Heart right ventricle (tissue), 16 donors: ENCODE measurements at regions not wholly inside any gene's neighbourhood (a gene's known extent, or its start where the extent isn't known, plus 50 kb on each side); places are given as distances from the start of the nearest gene placed in this dataset.
"Not testable (repeated sequence)": the region's sequence is repeated elsewhere in the genome, so short reads cannot be mapped to it uniquely, and the experiment has no call there.

Source experiments
- ATAC-seq, 8 donors: fragments of 200-7000 bp; cut with Tn5 transposase; one replicate each; pipeline ENCODE4 v1.9.1; 2020; ENCODE audit warnings: mild to moderate bottlenecking in 8 of 8, moderate library complexity in 8 of 8, moderate number of reproducible peaks in 1 of 8
- DNase-seq, 2 donors: peaks; one replicate each; pipeline ENCODE4 v3.0.0-alpha.2; 2020
- H3K27ac ChIP-seq, 10 donors: fragments of 200-600 bp; sonication (generic) in 2 of 10; one replicate each; pipeline versions ENCODE4 v1.5.0 to v1.8.0; 2020 to 2022; ENCODE audit warnings: mild to moderate bottlenecking in 3 of 10
- H3K27me3 ChIP-seq, 7 donors: fragments of 200-600 bp; one replicate each; pipeline ENCODE4 v1.8.0; 2021 to 2022; ENCODE audit warnings: mild to moderate bottlenecking in 2 of 7
- H3K36me3 ChIP-seq, 9 donors: fragments of 200-600 bp; sonication (generic) in 1 of 9; one replicate each; pipeline versions ENCODE4 v1.5.0 to v1.8.0; 2020 to 2022; ENCODE audit warnings: mild to moderate bottlenecking in 2 of 9
- H3K4me1 ChIP-seq, 9 donors: fragments of 200-600 bp; sonication (generic) in 1 of 9; one replicate each; pipeline versions ENCODE4 v1.5.0 to v1.8.0; 2020 to 2022; ENCODE audit warnings: mild to moderate bottlenecking in 4 of 9
- H3K4me3 ChIP-seq, 10 donors: fragments of 200-600 bp; sonication (generic) in 2 of 10; one replicate each; pipeline versions ENCODE4 v1.5.0 to v1.8.0; 2020 to 2022; ENCODE audit warnings: mild to moderate bottlenecking in 7 of 10, moderate library complexity in 2 of 10
- H3K9me3 ChIP-seq, 11 donors: fragments of 200-600 bp in 10 of 11; sonication (generic) in 2 of 11; one replicate each; pipeline versions ENCODE4 v1.5.0 to v1.8.0; 2013 to 2022; ENCODE audit warnings: mild to moderate bottlenecking in 2 of 11, control low read depth in 1 of 11, moderate library complexity in 1 of 11
- WGBS, 2 donors: extraction: QIAGEN DNeasy Blood & Tissue Kit; methylation state at CpG; one replicate each; pipeline ENCODE4 v1.1.7; 2013; ENCODE audit warnings: inconsistent platforms in 1 of 2; 5-methylcytosine and 5-hydroxymethylcytosine counted together
- intact Hi-C, 10 donors: fragments of 100-400 bp; cut with DNase I; formaldehyde crosslinking; loops; one replicate each; pipeline versions ENCODE4 v1.11.1 to v1.14.2; 2022
- donor health status: Arrhythmogenic right ventricular cardiomyopathy.
- donor health status: ischemic (EF 13 %, LVEDD 7.1; RV severe dilation, severe dysfunction).
- donor health status: healthy with polysubstance abuse.
- donor health status: DM: no; HTN: yes; CAD: no.
- donor health status: DM: no; HTN: no; CAD: no.
- donor health status: ischemic (EF 25% LVEDD 6.9; RV normal size, moderate dysfunction).
- donor health status: ischemic (EF 25% LVEDD 5.7; RV mildly dilated, moderate dysfunction).
- donor health status: healthy.
- donor health status: DM: yes; HTN: yes; CAD: no.
- donor health status: Ischemic cardiomyopathy.
- donor health status: ischemic (EF 35%, LVEDD 5.7; RV mildly dilated, moderate dysfunction).
- donor health status: nonischemic (EF 11% LVEDD 7.7; RV severe dilation, severe dysfunction).
- donor health status: DM: yes; HTN: yes; CAD: no.
- donor health status: PGD.
- donor health status: ischemic (EF 29% LVEDD 5.4; RV normal size, mild dysfunction).
- donor health status: nonischemic (EF 23%, LVEDD 6.1; RV moderate dilation, normal function).

DNA sequence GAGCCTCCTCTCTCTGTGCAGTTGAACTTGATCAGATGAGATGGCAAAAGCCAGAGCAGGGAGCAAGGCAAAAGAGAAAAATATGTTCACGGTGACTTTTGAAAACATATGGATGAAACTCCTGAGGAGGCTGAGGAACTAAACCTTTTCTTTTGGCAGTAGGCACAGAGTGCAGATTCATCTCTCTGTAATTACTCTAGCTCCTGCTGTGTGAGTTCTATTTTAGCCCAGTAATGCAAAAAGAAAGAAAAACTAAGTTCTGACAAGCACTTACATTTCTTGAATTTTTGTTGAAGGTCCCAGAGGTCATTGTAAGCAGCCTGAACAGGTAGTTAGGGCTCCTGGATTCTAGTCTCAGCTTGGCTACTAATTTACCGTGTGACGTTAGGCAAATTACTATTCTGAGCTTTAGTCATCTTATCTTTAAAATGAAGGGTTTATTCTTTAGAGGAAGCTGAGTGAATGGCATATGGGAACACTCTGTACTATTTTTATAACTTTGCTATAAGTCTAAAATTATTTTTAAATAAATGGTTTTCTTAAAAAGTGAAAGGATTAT, 114.7 kb upstream of the NBPF26 start:
- ATAC-seq, result peak; percentile 12 to 78 (median 51)
- H3K27me3 ChIP-seq, H3K36me3 ChIP-seq, H3K4me1 ChIP-seq, H3K27ac ChIP-seq, DNase-seq, H3K9me3 ChIP-seq, intact Hi-C loops, H3K4me3 ChIP-seq: not testable (repeated sequence)
- no CpG with 5 or more reads among the region's 3 CpGs for WGBS, 2 donors

DNA sequence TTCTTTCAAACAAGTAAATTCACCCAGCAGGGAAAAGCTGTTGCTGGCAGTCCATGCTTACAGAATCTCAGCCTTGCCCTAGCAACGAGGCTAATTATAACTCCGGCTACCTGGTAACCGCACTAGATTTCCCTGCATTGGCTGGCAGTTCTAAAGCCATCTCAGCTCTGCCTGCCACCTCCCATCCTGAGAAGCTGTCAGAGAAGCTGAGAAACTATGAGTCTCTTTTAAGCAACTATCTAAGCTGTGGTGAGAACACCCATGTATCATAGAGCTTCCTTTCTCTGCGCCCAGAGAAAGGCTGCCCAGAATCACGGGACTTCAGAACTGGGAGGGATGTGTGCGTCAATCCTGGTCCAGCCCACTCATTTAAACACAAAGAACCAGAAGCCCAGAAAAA, 113.9 kb upstream of the NBPF26 start:
- no CpG with 5 or more reads among the region's 6 CpGs for WGBS, 2 donors

DNA sequence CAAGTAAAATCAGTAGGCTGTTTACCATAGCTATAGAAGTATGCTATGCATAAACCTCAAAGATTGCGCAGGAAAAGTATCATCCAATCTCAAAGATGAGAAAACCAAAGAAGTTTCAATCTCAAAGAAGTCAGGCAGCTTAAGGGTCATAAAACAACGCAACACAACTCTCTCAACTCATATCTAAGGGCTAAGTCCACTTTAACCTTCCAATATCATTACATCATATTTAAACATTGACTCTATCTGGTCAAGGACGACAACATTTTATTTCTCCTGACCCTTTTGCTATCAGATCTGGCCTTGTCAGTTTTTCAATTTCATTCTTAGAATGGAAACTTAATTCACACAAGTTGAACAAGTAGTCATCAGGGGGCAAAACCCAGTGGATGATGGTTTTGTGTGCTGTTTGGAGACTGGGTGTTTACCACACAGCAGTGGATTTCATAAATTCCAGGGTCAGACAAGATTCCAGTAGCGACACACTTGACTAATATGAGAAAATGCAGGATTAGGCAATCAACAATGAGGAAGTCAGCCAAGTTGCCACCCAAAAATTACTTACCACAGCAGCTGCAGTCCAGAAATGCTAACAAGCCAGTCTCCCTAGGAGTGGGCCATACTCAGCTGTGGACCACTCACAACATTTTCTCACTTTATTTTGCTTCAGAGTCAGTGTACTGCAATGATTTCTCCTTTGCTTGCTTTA, 108.7 kb upstream of the NBPF26 start:
- H3K27ac ChIP-seq, intact Hi-C loops, DNase-seq, H3K9me3 ChIP-seq, H3K36me3 ChIP-seq, H3K4me3 ChIP-seq, H3K27me3 ChIP-seq, H3K4me1 ChIP-seq: not testable (repeated sequence)
- peak in 7 of 8 donors; percentile 15 to 67 (median 41) for ATAC-seq
- no CpG with 5 or more reads among the region's 4 CpGs for WGBS, 2 donors

More for the DNA sequence above, 113.9 kb upstream of the NBPF26 start:
- H3K27ac ChIP-seq, H3K4me1 ChIP-seq, intact Hi-C loops, DNase-seq, H3K27me3 ChIP-seq, H3K9me3 ChIP-seq, H3K36me3 ChIP-seq, H3K4me3 ChIP-seq: not testable (repeated sequence)
- peak; percentile 68 to 90 (median 78) for ATAC-seq

DNA sequence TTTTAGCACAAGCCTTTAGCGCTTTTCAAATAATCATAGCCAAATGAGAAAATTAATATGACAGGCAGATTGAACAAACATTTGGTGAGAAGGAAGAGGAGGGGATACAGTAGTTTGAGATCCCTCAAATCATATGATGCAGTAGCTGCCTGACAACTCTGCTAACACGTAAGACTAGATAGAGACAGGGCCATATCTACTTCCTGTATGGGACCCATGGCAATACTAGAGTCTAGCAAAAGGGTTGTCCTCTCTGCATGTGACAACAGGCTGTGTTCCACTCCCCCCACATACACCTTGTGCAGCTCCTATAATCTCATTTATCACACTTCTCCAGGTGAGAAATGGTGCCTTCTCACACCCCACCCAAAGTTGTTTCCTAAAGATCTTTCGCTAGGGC, 106.3 kb upstream of the NBPF26 start:
- DNase-seq, intact Hi-C loops, H3K27me3 ChIP-seq, H3K9me3 ChIP-seq, H3K27ac ChIP-seq, H3K4me3 ChIP-seq, H3K4me1 ChIP-seq, H3K36me3 ChIP-seq: not testable (repeated sequence)
- ATAC-seq, result peak in 3 of 8 donors; percentile 12 to 32 (median 28)
- WGBS, 2 donors, result no CpG with 5 or more reads among the region's 3 CpGs

DNA sequence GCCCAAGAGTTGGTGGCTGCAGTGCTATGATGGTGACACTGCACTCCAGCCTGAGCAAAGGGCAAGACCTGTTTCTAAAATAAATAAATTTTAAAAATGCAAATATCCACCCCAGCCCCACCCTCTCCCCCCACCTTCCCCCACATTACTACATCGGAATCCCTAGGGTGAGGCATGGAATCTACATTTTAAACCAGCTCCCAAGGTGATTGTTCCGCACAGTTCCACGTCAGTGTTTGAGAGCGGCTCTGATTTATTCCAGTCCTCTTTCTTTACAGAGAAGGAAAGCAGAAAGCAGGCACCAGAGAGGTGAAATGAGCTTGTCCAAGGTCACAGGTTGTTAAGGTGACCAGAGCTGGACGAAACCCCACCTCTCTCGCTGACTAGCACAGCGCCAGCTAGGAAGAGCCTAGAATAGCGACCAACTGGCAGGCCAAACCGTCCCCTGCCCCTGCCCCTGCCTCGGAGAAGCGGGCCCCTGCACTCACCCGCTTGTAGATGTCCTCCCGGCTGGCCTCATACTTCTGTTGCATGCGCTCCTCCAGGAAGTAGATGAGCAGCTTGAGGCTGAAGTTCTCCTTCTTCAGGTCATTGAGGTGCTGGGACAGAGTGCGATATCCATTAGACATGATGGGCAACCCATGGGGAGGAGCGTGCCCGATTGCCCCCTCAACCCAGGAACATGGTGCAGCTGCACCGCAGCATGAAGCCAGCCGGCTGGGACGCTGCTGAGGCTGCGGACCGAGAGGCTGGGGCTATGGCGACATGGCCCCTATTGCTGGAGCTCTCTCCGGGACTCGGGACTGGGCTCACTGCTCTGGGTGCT, 103.7 kb upstream of the NBPF26 start:
- intact Hi-C loops, H3K9me3 ChIP-seq, DNase-seq, H3K4me3 ChIP-seq, H3K27ac ChIP-seq, H3K4me1 ChIP-seq, H3K36me3 ChIP-seq, H3K27me3 ChIP-seq: not testable (repeated sequence)
- peak; percentile 56 to 88 (median 78) for ATAC-seq
- no CpG with 5 or more reads among the region's 25 CpGs for WGBS, 2 donors

DNA sequence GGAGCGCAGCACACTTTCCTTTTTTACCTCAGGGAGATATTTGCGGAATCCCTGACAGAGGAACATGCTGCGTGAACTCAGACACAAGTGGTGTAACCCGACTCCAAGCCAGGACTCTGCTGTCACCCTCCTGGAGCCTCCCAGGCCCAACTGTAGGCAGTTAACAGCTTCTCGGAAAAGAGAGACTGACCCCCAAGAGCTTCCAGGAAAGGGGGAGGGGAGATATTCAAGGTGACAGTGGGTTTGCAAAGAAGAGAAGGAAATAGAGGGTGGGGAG, 103.1 kb upstream of the NBPF26 start:
- H3K27ac ChIP-seq, H3K4me3 ChIP-seq, H3K36me3 ChIP-seq, intact Hi-C loops, H3K9me3 ChIP-seq, H3K27me3 ChIP-seq, H3K4me1 ChIP-seq, DNase-seq: not testable (repeated sequence)
- ATAC-seq, result peak; percentile 74 to 92 (median 87)
- no CpG with 5 or more reads among the region's 5 CpGs for WGBS, 2 donors

DNA sequence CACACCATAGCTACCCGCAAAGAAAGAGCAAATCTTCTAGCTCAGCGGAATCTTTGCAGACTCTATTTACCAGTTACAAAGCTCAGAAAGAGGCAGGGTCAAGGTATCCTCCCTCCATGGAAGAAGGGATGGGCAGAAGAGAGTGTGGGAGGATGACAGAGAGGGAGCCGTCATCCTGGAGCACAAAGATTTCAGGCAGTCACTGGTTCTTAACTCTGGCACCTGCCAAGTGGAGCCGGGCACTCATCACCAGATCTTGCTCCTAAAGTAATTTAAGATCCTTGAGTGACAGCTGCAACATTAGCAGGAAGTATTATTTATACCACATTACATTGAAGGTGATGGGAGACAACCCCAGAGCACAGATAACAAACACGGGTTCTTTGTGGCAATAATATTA, 102.5 kb upstream of the NBPF26 start:
- H3K9me3 ChIP-seq, H3K36me3 ChIP-seq, H3K4me3 ChIP-seq, H3K27me3 ChIP-seq, H3K27ac ChIP-seq, intact Hi-C loops, DNase-seq, H3K4me1 ChIP-seq: not testable (repeated sequence)
- ATAC-seq, result peak in 7 of 8 donors; percentile 12 to 68 (median 42)
- no CpG with 5 or more reads among the region's 5 CpGs for WGBS, 2 donors

DNA sequence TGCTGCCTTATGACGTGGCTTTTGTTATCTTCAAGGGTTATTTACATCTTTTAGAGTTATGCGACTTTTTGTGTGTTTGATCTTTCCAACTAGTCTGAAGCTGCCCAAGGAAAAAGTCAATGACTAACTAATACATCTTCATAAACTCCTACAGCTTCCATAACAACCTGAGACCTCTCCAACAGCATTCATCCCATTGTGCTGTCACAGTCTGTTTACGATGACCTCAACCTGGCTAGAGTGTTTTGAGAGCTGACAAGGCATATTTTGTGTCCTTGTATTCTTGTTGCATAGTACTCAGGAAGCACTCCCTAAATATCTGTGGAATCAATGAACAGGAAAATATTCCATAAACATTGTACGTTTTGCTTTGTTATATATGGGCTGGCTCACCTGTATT, 100.2 kb upstream of the NBPF26 start:
- H3K4me1 ChIP-seq, H3K4me3 ChIP-seq, H3K27me3 ChIP-seq, ATAC-seq, H3K36me3 ChIP-seq, H3K27ac ChIP-seq, intact Hi-C loops, H3K9me3 ChIP-seq, DNase-seq: not testable (repeated sequence)
- WGBS, 2 donors, result no CpG with 5 or more reads among the region's 4 CpGs

DNA sequence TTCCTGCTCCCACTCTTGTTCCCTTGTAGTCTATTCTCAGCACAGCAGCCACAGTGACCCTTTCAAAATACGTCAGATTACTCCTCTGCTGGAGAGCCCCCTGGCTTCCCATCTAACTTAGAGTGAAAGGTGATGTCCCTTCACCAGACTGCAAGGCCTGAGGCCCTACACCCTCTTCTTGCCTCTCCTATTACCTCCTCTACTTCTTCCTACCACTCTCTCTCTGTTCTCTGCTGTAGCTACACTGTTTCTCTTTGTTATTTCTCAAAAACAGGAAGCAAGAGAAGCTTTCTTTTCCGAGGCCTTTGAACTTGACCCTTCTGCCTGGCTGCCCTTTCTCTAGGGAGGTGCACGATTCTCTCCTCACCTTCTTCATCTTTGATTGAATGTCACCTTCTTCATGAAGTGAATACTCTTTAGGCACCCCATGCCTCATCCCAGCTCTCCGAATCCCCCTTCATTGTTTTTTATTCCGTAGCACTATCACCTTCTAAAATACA, 99.1 kb upstream of the NBPF26 start:
- H3K9me3 ChIP-seq, H3K27me3 ChIP-seq, H3K4me1 ChIP-seq, ATAC-seq, H3K36me3 ChIP-seq, DNase-seq, H3K4me3 ChIP-seq, intact Hi-C loops, H3K27ac ChIP-seq: not testable (repeated sequence)
- 47 to 65% methylated on average over 3 to 4 of the region's 5 CpGs for WGBS, 2 donors

DNA sequence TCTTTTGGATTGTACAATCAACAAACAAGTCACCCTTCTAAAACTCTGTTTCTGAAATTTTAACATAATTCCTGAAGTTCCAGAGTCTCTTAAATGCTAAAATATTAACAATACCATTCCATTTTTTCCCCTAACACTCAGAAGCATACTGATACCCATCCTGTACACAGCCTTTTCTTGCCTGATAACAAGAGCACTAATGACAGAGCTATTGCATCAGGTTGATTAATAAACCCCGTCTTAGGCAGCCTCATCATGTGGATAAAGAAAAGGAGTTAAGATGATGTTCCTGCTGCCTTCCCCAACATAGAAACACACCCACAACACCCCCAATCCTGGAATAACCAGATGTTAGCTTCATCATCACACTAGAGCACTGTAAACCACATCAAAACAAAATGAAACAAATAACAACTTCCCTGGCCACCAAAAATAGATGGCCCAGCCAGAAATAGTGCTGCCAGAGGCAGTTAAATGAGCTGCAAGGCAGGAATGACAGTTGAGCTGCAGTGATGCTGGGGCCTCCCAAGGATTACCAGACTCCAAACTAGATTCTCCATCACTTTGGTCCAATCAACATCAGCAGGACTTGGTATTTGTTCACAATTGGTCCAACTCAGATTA, 93.8 kb upstream of the NBPF26 start:
- H3K4me1 ChIP-seq, H3K36me3 ChIP-seq, H3K4me3 ChIP-seq, H3K9me3 ChIP-seq, intact Hi-C loops, H3K27ac ChIP-seq, DNase-seq, H3K27me3 ChIP-seq: not testable (repeated sequence)
- WGBS, 2 donors, result no CpG with 5 or more reads among the region's 1 CpG
- ATAC-seq, result peak in 3 of 8 donors; percentile 45 to 64 (median 51)
